ENCODE measurements at regions not wholly inside any gene's neighbourhood (a gene's known extent, or its start where the extent isn't known, plus 50 kb on each side); places are given as distances from the start of the nearest gene placed in this dataset.
"Not testable (repeated sequence)": the region's sequence is repeated elsewhere in the genome, so short reads cannot be mapped to it uniquely, and the experiment has no call there.

DNA sequence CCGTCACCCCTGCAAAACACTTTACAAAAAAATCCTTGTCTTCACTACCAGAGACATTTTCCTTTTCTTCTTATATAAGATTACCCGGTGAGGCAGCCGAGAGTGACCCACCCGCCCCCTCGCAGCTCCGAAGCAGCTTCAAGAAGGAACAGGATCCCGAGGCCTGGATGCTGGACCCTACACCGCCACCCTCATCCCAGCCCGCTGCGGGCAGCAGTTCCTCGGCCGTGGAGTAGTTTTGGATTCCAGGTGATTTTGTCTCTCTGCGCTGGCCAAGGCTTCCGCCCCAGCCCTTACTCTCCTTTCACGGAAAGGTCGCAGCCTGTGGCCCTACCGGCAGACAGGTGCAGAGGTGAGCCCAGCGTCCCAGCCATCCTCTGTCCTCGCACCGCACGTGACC is 169.1 kb downstream of the CCT8L2 start:
- DNase-seq (ENCODE audit: low spot score); H4K91ac ChIP-seq (ENCODE audit: low read depth, low read length, poor library complexity); H3K4ac ChIP-seq (ENCODE audit: low read length); H3K27ac ChIP-seq (replicated peaks; ENCODE audit: low read length); H3K23ac ChIP-seq (ENCODE audit: low read depth, low read length, poor library complexity); H3K14ac ChIP-seq (ENCODE audit: low read length); H2BK15ac ChIP-seq (ENCODE audit: low read length); H2BK5ac ChIP-seq (ENCODE audit: low read length); H3K9ac ChIP-seq (ENCODE audit: low read depth, low read length, poor library complexity); H3K4me1 ChIP-seq (ENCODE audit: control insufficient read depth in 2 of 2, insufficient read depth in 1 of 2, low read depth in 1 of 2, low read length in 2 of 2); H3K4me3 ChIP-seq (ENCODE audit: low read length in 2 of 2); H3K27me3 ChIP-seq (ENCODE audit: control insufficient read depth in 3 of 3, insufficient read depth in 3 of 3, low read depth in 1 of 3, low read length in 3 of 3); H3K79me1 ChIP-seq (ENCODE audit: low read depth, low read length); H3K9me3 ChIP-seq (replicated peaks in 1 of 2; ENCODE audit: control insufficient read depth in 2 of 2, insufficient read depth in 1 of 2, low read depth in 1 of 2, low read length in 2 of 2); H2BK12ac ChIP-seq (ENCODE audit: low read length); H2BK120ac ChIP-seq (ENCODE audit: low read depth, low read length); H2AFZ ChIP-seq (ENCODE audit: low read length); H3K18ac ChIP-seq (ENCODE audit: low read length); H3K36me3 ChIP-seq (replicated peaks in 1 of 2; ENCODE audit: control insufficient read depth in 2 of 2, insufficient read depth in 2 of 2, low read length in 2 of 2); H2AK5ac ChIP-seq (ENCODE audit: low read depth, low read length); H4K8ac ChIP-seq (ENCODE audit: low read depth, low read length); H3K4me2 ChIP-seq (ENCODE audit: insufficient read depth, low read length, poor library complexity, severe bottlenecking): not testable (repeated sequence)
- no CpG with 5 or more reads among the region's 21 CpGs for WGBS, 2 donors (ENCODE audit: extremely low coverage in 2 of 2, insufficient read length in 2 of 2, insufficient replicate concordance in 1 of 2)

DNA sequence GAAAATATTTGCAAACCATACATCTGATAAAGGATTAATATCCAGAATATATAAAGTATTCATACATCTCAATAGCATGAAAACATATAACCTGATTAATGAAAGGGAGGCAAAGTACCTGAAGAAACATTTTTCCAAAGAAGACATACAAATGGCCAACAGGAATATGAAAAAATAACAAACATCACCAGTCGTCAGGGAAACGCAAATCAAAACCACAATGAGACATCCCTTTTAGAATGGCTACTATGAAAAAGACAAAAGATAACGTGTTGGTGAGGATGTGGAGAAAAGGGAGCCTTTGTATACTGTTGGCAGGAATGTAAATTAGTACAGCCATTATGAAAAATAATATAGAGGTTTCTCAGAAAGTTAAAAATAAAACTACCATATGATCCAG is 175.1 kb downstream of the CCT8L2 start:
- H2AK5ac ChIP-seq (ENCODE audit: low read depth, low read length); H4K8ac ChIP-seq (ENCODE audit: low read depth, low read length); H3K27me3 ChIP-seq (ENCODE audit: control insufficient read depth in 3 of 3, insufficient read depth in 3 of 3, low read depth in 1 of 3, low read length in 3 of 3); DNase-seq (ENCODE audit: low spot score); H3K4ac ChIP-seq (ENCODE audit: low read length); H4K91ac ChIP-seq (ENCODE audit: low read depth, low read length, poor library complexity); H3K18ac ChIP-seq (ENCODE audit: low read length); H3K27ac ChIP-seq (replicated peaks; ENCODE audit: low read length); H3K9me3 ChIP-seq (replicated peaks in 1 of 2; ENCODE audit: control insufficient read depth in 2 of 2, insufficient read depth in 1 of 2, low read depth in 1 of 2, low read length in 2 of 2); H3K79me1 ChIP-seq (ENCODE audit: low read depth, low read length); H3K4me2 ChIP-seq (ENCODE audit: insufficient read depth, low read length, poor library complexity, severe bottlenecking); H2BK5ac ChIP-seq (ENCODE audit: low read length); H2BK120ac ChIP-seq (ENCODE audit: low read depth, low read length); H3K36me3 ChIP-seq (replicated peaks in 1 of 2; ENCODE audit: control insufficient read depth in 2 of 2, insufficient read depth in 2 of 2, low read length in 2 of 2); H3K14ac ChIP-seq (ENCODE audit: low read length); H2BK12ac ChIP-seq (ENCODE audit: low read length); H3K23ac ChIP-seq (ENCODE audit: low read depth, low read length, poor library complexity); H3K9ac ChIP-seq (ENCODE audit: low read depth, low read length, poor library complexity); H3K4me1 ChIP-seq (ENCODE audit: control insufficient read depth in 2 of 2, insufficient read depth in 1 of 2, low read depth in 1 of 2, low read length in 2 of 2); H3K4me3 ChIP-seq (ENCODE audit: low read length in 2 of 2); H2AFZ ChIP-seq (ENCODE audit: low read length); H2BK15ac ChIP-seq (ENCODE audit: low read length): not testable (repeated sequence)
- WGBS, 2 donors (ENCODE audit: extremely low coverage in 2 of 2, insufficient read length in 2 of 2, insufficient replicate concordance in 1 of 2): no CpG with 5 or more reads among the region's 3 CpGs

DNA sequence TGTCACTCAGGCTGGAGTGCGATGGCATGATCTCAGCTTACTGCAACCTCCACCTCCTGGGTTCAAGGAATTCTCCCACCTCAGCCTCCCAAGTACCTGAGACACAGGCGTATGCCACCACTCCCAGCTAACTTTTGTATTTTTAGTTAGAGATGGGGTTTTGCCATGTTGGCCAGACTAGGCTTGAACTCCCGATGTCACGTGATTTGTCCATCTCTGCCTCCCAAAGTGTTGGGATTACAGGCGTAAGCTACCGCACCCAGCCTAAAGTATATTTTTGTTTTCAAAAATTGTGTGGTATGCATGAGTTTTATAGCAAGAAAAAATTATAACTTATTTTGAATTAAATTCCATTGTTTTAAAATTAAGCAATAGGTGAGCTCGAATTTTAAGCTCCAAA is 188.0 kb downstream of the CCT8L2 start:
- not testable (repeated sequence) for H4K8ac ChIP-seq (ENCODE audit: low read depth, low read length); H3K9me3 ChIP-seq (replicated peaks in 1 of 2; ENCODE audit: control insufficient read depth in 2 of 2, insufficient read depth in 1 of 2, low read depth in 1 of 2, low read length in 2 of 2); H3K27ac ChIP-seq (replicated peaks; ENCODE audit: low read length); H3K14ac ChIP-seq (ENCODE audit: low read length); H2AK5ac ChIP-seq (ENCODE audit: low read depth, low read length); H2BK5ac ChIP-seq (ENCODE audit: low read length); H3K36me3 ChIP-seq (replicated peaks in 1 of 2; ENCODE audit: control insufficient read depth in 2 of 2, insufficient read depth in 2 of 2, low read length in 2 of 2); H2AFZ ChIP-seq (ENCODE audit: low read length); H3K79me1 ChIP-seq (ENCODE audit: low read depth, low read length); H3K9ac ChIP-seq (ENCODE audit: low read depth, low read length, poor library complexity); DNase-seq (ENCODE audit: low spot score); H4K91ac ChIP-seq (ENCODE audit: low read depth, low read length, poor library complexity); H2BK12ac ChIP-seq (ENCODE audit: low read length); H3K23ac ChIP-seq (ENCODE audit: low read depth, low read length, poor library complexity); H3K4me1 ChIP-seq (ENCODE audit: control insufficient read depth in 2 of 2, insufficient read depth in 1 of 2, low read depth in 1 of 2, low read length in 2 of 2); H2BK15ac ChIP-seq (ENCODE audit: low read length); H2BK120ac ChIP-seq (ENCODE audit: low read depth, low read length); H3K4me2 ChIP-seq (ENCODE audit: insufficient read depth, low read length, poor library complexity, severe bottlenecking); H3K18ac ChIP-seq (ENCODE audit: low read length); H3K27me3 ChIP-seq (ENCODE audit: control insufficient read depth in 3 of 3, insufficient read depth in 3 of 3, low read depth in 1 of 3, low read length in 3 of 3); H3K4ac ChIP-seq (ENCODE audit: low read length)
- WGBS, 2 donors (ENCODE audit: extremely low coverage in 2 of 2, insufficient read length in 2 of 2, insufficient replicate concordance in 1 of 2): no CpG with 5 or more reads among the region's 7 CpGs
- peak overlapping the region in 1 of 2 donors; percentile 36 for H3K4me3 ChIP-seq (ENCODE audit: low read length in 2 of 2)

DNA sequence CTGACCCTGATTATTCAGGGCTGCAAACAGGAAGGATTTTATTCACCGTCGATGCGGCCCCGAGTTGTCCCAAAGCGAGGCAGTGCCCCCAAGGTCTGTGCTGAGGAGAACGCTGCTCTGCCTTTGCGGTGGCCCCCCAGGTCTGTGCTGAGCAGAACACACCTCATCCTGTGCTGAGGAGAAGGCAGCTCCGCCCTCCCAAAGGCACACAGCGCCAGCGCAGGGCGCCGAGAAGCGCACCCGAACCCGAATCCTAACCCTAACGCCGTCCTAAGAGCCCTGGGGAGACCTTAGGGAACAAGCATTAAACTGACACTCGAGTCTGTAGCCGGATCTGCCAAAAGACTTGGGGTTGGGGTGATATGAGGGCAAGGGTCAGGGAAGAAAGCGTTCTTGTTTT is 188.9 kb downstream of the CCT8L2 start:
- not testable (repeated sequence) for H3K4me3 ChIP-seq (ENCODE audit: low read length in 2 of 2); H2AFZ ChIP-seq (ENCODE audit: low read length); H4K91ac ChIP-seq (ENCODE audit: low read depth, low read length, poor library complexity)

More for the DNA sequence above, 188.9 kb downstream of the CCT8L2 start:
- H4K8ac ChIP-seq (ENCODE audit: low read depth, low read length); H3K27me3 ChIP-seq (ENCODE audit: control insufficient read depth in 3 of 3, insufficient read depth in 3 of 3, low read depth in 1 of 3, low read length in 3 of 3); H3K27ac ChIP-seq (replicated peaks; ENCODE audit: low read length); H3K18ac ChIP-seq (ENCODE audit: low read length); H3K4me2 ChIP-seq (ENCODE audit: insufficient read depth, low read length, poor library complexity, severe bottlenecking); H2BK120ac ChIP-seq (ENCODE audit: low read depth, low read length); H3K36me3 ChIP-seq (replicated peaks in 1 of 2; ENCODE audit: control insufficient read depth in 2 of 2, insufficient read depth in 2 of 2, low read length in 2 of 2); DNase-seq (ENCODE audit: low spot score); H3K4ac ChIP-seq (ENCODE audit: low read length); H3K4me1 ChIP-seq (ENCODE audit: control insufficient read depth in 2 of 2, insufficient read depth in 1 of 2, low read depth in 1 of 2, low read length in 2 of 2); H2BK5ac ChIP-seq (ENCODE audit: low read length); H3K23ac ChIP-seq (ENCODE audit: low read depth, low read length, poor library complexity); H2BK12ac ChIP-seq (ENCODE audit: low read length); H2BK15ac ChIP-seq (ENCODE audit: low read length); H3K9ac ChIP-seq (ENCODE audit: low read depth, low read length, poor library complexity); H3K14ac ChIP-seq (ENCODE audit: low read length); H3K9me3 ChIP-seq (replicated peaks in 1 of 2; ENCODE audit: control insufficient read depth in 2 of 2, insufficient read depth in 1 of 2, low read depth in 1 of 2, low read length in 2 of 2); H2AK5ac ChIP-seq (ENCODE audit: low read depth, low read length); H3K79me1 ChIP-seq (ENCODE audit: low read depth, low read length): not testable (repeated sequence)
- no CpG with 5 or more reads among the region's 20 CpGs for WGBS, 2 donors (ENCODE audit: extremely low coverage in 2 of 2, insufficient read length in 2 of 2, insufficient replicate concordance in 1 of 2)

Data from neuronal stem cell (in vitro differentiated cells).